Stimulated activated CD4-positive, alpha-beta T cell treated with anti-CD3 and anti-CD28 coated beads, Interleukin-15, amount 100 ng/mL, for 24 hours (primary cell): ENCODE measurements at regions not wholly inside any gene's neighbourhood (a gene's known extent, or its start where the extent isn't known, plus 50 kb on each side); places are given as distances from the start of the nearest gene placed in this dataset.
"Not testable (repeated sequence)": the region's sequence is repeated elsewhere in the genome, so short reads cannot be mapped to it uniquely, and the experiment has no call there.

ENCODE experiments used
- DNase-seq: peaks from one replicate; pipeline ENCODE4 v3.0.0-alpha.2; 2020

- no peak for DNase-seq
These were observed 827.3 kb downstream of the DHX35 start for GRCh38 chr20:39789411-39789810.

- DNase-seq: no peak
These were observed 823.2 kb downstream of the DHX35 start for GRCh38 chr20:39785252-39785917.

- no peak for DNase-seq
These were observed 822.5 kb downstream of the DHX35 start for GRCh38 chr20:39784693-39785092.

GRCh38 chr20:39778847-39779604, 816.9 kb downstream of the DHX35 start:
- DNase-seq: no peak

GRCh38 chr20:39778431-39778830, 816.3 kb downstream of the DHX35 start:
- DNase-seq: no peak

- no peak for DNase-seq
These were observed 815.5 kb downstream of the DHX35 start for GRCh38 chr20:39777610-39778009.

- DNase-seq: no peak
These were observed 813.0 kb downstream of the DHX35 start for GRCh38 chr20:39775110-39775509.

- DNase-seq: no peak
These were observed 811.3 kb downstream of the DHX35 start for GRCh38 chr20:39773380-39774000.

- DNase-seq: no peak
These were observed 805.2 kb downstream of the DHX35 start for GRCh38 chr20:39767352-39767751.

GRCh38 chr20:39766333-39766732, 804.2 kb downstream of the DHX35 start:
- no peak for DNase-seq

- DNase-seq: no peak
These were observed 800.6 kb downstream of the DHX35 start for GRCh38 chr20:39762716-39763115.

GRCh38 chr20:39758876-39759275, 796.7 kb downstream of the DHX35 start:
- DNase-seq: no peak

- no peak for DNase-seq
These were observed 794.7 kb downstream of the DHX35 start for GRCh38 chr20:39756828-39757227.

GRCh38 chr20:39756369-39756768, 794.2 kb downstream of the DHX35 start:
- DNase-seq: no peak

GRCh38 chr20:39752262-39752876, 790.2 kb downstream of the DHX35 start:
- no peak for DNase-seq

- DNase-seq: no peak
These were observed 789.5 kb downstream of the DHX35 start for GRCh38 chr20:39751557-39752137.

GRCh38 chr20:39745380-39745779, 783.2 kb downstream of the DHX35 start:
- no peak for DNase-seq

GRCh38 chr20:39738651-39739050, 776.5 kb downstream of the DHX35 start:
- no peak for DNase-seq

- no peak for DNase-seq
These were observed 774.5 kb downstream of the DHX35 start for GRCh38 chr20:39736434-39737327.

GRCh38 chr20:39725513-39725912, 763.4 kb downstream of the DHX35 start:
- DNase-seq: not testable (repeated sequence)

- DNase-seq: no peak
These were observed 757.1 kb downstream of the DHX35 start for GRCh38 chr20:39719293-39719692.

GRCh38 chr20:39717936-39718335, 755.8 kb downstream of the DHX35 start:
- DNase-seq: no peak
